ENCODE measurements at regions not wholly inside any gene's neighbourhood (a gene's known extent, or its start where the extent isn't known, plus 50 kb on each side); places are given as distances from the start of the nearest gene placed in this dataset.

DNA sequence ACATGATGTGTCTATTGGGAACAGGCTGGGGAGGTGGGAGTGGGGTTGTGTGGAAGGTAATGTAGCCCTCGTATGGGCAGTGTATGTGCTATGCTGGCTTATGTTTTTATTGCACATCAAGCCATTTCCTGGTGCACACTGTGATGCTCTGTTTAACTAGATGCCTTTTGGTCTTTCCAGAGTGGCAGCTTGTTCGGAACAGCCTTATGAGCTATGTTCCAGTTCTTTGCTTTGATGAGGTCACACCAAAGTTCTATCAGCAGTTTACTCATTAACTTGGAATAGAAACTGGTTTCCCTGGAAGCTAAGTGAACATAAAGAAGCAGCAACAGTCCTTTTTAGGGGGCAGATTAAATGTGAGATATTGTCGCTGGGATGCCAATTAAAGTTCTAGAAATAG lies 133.9 kb downstream of the DIPK2A start:
- WGBS, result 29% methylated on average over 3 of the region's 3 CpGs

More for the DNA sequence above, 133.9 kb downstream of the DIPK2A start:
- Histone ChIP-seq H3K9ac (ENCODE audit: low read depth in 1 of 2, low read length in 2 of 2) (no peak overlapping the region), H3K27ac (ENCODE audit: low read depth in 1 of 2, low read length in 2 of 2) (peak overlapping the region; percentile 84 to 90), H3K9me3 (ENCODE audit: control insufficient read depth in 4 of 4, low read length in 3 of 4) (no peaks in the 10 kb centered on the region), H3K27me3 (ENCODE audit: control insufficient read depth in 4 of 4, insufficient read depth in 4 of 4, low read length in 3 of 4) (no peaks in the 10 kb centered on the region), H3K36me3 (ENCODE audit: control insufficient read depth in 4 of 4, insufficient read depth in 3 of 4, low read depth in 1 of 4, low read length in 3 of 4) (no peaks in the 10 kb centered on the region), H3K4me3 (ENCODE audit: low read depth in 1 of 3, low read length in 3 of 3) (no peak overlapping the region), H3K4me1 (ENCODE audit: control insufficient read depth in 4 of 4, insufficient read depth in 4 of 4, low read length in 3 of 4) (peaks cover 3 to 21% (median 13%) of the 10 kb centered on the region in 4 donors)
- no peak for DNase-seq (ENCODE audit: low spot score)
- TF ChIP-seq FOXA1 (IDR thresholded peaks at IDR 0.05) (peak; percentile 64), HNF4G (IDR thresholded peaks at IDR 0.05) (no peak), EGR1 (IDR thresholded peaks at IDR 0.05; ENCODE audit: low read depth in 2 of 2) (no peak), RXRA (IDR thresholded peaks at IDR 0.05) (peak; percentile 58 to 79), YY1 (IDR thresholded peaks at IDR 0.05) (peak; percentile 77), FOXA2 (IDR thresholded peaks at IDR 0.05) (peak; percentile 56), RAD21 (IDR thresholded peaks at IDR 0.05) (peak; percentile 62 to 64), NR2F2 (IDR thresholded peaks at IDR 0.05) (no peak), GABPA (IDR thresholded peaks at IDR 0.05 in 1 of 2, conservative IDR thresholded peaks at IDR 0.05 in 1 of 2) (peak in 1 of 2 donors; percentile 34), SP1 (IDR thresholded peaks at IDR 0.05) (peak; percentile 86), TAF1 (conservative IDR thresholded peaks at IDR 0.05) (peak; percentile 26), JUND (IDR thresholded peaks at IDR 0.05) (peak; percentile 42 to 88), HNF4A (conservative IDR thresholded peaks at IDR 0.05) (peak; percentile 68 to 82)
- TF ChIP-seq, protein P1, sequence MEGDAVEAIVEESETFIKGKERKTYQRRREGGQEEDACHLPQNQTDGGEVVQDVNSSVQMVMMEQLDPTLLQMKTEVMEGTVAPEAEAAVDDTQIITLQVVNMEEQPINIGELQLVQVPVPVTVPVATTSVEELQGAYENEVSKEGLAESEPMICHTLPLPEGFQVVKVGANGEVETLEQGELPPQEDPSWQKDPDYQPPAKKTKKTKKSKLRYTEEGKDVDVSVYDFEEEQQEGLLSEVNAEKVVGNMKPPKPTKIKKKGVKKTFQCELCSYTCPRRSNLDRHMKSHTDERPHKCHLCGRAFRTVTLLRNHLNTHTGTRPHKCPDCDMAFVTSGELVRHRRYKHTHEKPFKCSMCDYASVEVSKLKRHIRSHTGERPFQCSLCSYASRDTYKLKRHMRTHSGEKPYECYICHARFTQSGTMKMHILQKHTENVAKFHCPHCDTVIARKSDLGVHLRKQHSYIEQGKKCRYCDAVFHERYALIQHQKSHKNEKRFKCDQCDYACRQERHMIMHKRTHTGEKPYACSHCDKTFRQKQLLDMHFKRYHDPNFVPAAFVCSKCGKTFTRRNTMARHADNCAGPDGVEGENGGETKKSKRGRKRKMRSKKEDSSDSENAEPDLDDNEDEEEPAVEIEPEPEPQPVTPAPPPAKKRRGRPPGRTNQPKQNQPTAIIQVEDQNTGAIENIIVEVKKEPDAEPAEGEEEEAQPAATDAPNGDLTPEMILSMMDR (IDR thresholded peaks at IDR 0.05; ENCODE audit: low read depth, low read length, missing input control), result no peak
- TF ChIP-seq, protein P2, sequence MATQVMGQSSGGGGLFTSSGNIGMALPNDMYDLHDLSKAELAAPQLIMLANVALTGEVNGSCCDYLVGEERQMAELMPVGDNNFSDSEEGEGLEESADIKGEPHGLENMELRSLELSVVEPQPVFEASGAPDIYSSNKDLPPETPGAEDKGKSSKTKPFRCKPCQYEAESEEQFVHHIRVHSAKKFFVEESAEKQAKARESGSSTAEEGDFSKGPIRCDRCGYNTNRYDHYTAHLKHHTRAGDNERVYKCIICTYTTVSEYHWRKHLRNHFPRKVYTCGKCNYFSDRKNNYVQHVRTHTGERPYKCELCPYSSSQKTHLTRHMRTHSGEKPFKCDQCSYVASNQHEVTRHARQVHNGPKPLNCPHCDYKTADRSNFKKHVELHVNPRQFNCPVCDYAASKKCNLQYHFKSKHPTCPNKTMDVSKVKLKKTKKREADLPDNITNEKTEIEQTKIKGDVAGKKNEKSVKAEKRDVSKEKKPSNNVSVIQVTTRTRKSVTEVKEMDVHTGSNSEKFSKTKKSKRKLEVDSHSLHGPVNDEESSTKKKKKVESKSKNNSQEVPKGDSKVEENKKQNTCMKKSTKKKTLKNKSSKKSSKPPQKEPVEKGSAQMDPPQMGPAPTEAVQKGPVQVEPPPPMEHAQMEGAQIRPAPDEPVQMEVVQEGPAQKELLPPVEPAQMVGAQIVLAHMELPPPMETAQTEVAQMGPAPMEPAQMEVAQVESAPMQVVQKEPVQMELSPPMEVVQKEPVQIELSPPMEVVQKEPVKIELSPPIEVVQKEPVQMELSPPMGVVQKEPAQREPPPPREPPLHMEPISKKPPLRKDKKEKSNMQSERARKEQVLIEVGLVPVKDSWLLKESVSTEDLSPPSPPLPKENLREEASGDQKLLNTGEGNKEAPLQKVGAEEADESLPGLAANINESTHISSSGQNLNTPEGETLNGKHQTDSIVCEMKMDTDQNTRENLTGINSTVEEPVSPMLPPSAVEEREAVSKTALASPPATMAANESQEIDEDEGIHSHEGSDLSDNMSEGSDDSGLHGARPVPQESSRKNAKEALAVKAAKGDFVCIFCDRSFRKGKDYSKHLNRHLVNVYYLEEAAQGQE (IDR thresholded peaks at IDR 0.05), result peak; percentile 77
- TF ChIP-seq, protein P3, sequence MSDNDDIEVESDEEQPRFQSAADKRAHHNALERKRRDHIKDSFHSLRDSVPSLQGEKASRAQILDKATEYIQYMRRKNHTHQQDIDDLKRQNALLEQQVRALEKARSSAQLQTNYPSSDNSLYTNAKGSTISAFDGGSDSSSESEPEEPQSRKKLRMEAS (IDR thresholded peaks at IDR 0.05), result peak; percentile 54
- TF ChIP-seq, protein P4, sequence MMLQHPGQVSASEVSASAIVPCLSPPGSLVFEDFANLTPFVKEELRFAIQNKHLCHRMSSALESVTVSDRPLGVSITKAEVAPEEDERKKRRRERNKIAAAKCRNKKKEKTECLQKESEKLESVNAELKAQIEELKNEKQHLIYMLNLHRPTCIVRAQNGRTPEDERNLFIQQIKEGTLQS (IDR thresholded peaks at IDR 0.05), result peak; percentile 50
- TF ChIP-seq, protein P5, sequence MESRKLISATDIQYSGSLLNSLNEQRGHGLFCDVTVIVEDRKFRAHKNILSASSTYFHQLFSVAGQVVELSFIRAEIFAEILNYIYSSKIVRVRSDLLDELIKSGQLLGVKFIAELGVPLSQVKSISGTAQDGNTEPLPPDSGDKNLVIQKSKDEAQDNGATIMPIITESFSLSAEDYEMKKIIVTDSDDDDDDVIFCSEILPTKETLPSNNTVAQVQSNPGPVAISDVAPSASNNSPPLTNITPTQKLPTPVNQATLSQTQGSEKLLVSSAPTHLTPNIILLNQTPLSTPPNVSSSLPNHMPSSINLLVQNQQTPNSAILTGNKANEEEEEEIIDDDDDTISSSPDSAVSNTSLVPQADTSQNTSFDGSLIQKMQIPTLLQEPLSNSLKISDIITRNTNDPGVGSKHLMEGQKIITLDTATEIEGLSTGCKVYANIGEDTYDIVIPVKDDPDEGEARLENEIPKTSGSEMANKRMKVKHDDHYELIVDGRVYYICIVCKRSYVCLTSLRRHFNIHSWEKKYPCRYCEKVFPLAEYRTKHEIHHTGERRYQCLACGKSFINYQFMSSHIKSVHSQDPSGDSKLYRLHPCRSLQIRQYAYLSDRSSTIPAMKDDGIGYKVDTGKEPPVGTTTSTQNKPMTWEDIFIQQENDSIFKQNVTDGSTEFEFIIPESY (IDR thresholded peaks at IDR 0.05), result peak; percentile 70
